ENCODE measurements at regions not wholly inside any gene's neighbourhood (a gene's known extent, or its start where the extent isn't known, plus 50 kb on each side); places are given as distances from the start of the nearest gene placed in this dataset.

- CTCF ChIA-PET = interaction anchor here (1.3 to 1.5 kb wide), 2 partner anchors 8 to 28 kb away, joined by 3 to 5 read pairs; no protein-coding TSS in a partner anchor
- ATAC-seq (no peak), DNase-seq (no peak)
- Mint-ChIP-seq H3K9me3 (no peaks in the 10 kb centered on the region), H3K27ac (no peak overlapping the region), H3K4me1 (ENCODE audit: low read depth) (no peaks in the 10 kb centered on the region), H3K4me3 (no peak overlapping the region), H3K36me3 (ENCODE audit: low read depth) (no peaks in the 10 kb centered on the region), H3K27me3 (peaks cover 12% of the 10 kb centered on the region)
- POLR2A ChIA-PET = no interaction called here
- intact Hi-C loops (cut with micrococcal nuclease) = no loop called here
- no peak for TF ChIP-seq CTCF (IDR thresholded peaks at IDR 0.05)
Observed at GRCh38 chr11:32015427-32015826, 75.4 kb upstream of the RCN1 start.

GRCh38 chr11:32013603-32014002 is 77.3 kb upstream of the RCN1 start:
- CTCF ChIA-PET = interaction anchor here (1.5 kb wide), 1 partner anchor 10 kb away, joined by 3 read pairs; no protein-coding TSS in a partner anchor
- no peaks in the 10 kb centered on the region for H3K4me1 Mint-ChIP-seq (ENCODE audit: low read depth)
- intact Hi-C loops (cut with micrococcal nuclease) = no loop called here
- no peaks in the 10 kb centered on the region for H3K9me3 Mint-ChIP-seq
- ATAC-seq = no peak
- no peak overlapping the region for H3K4me3 Mint-ChIP-seq
- DNase-seq = no peak
- no peak for TF ChIP-seq CTCF (IDR thresholded peaks at IDR 0.05)
- no peak overlapping the region for H3K27ac Mint-ChIP-seq
- H3K27me3 Mint-ChIP-seq = peaks cover 17% of the 10 kb centered on the region
- POLR2A ChIA-PET = no interaction called here
- H3K36me3 Mint-ChIP-seq (ENCODE audit: low read depth) = no peaks in the 10 kb centered on the region

- ChIA-PET CTCF (no interaction called here), POLR2A (no interaction called here)
- no peak for TF ChIP-seq CTCF (IDR thresholded peaks at IDR 0.05)
- intact Hi-C loops (cut with micrococcal nuclease) = no loop called here
- Mint-ChIP-seq H3K27ac (no peak overlapping the region), H3K36me3 (ENCODE audit: low read depth) (no peaks in the 10 kb centered on the region), H3K27me3 (peaks cover 20% of the 10 kb centered on the region), H3K9me3 (no peaks in the 10 kb centered on the region), H3K4me3 (no peak overlapping the region), H3K4me1 (ENCODE audit: low read depth) (no peaks in the 10 kb centered on the region)
- ATAC-seq = no peak
- DNase-seq = no peak
Observed at GRCh38 chr11:32012049-32012448, 78.8 kb upstream of the RCN1 start.

GRCh38 chr11:32008880-32009551 is 81.9 kb upstream of the RCN1 start:
- H3K9me3 Mint-ChIP-seq = no peaks in the 10 kb centered on the region
- TF ChIP-seq CTCF (IDR thresholded peaks at IDR 0.05) = no peak
- ChIA-PET CTCF (no interaction called here), POLR2A (interaction anchor here (0.6 kb wide), 1 partner anchor 15 kb away, joined by 3 read pairs; no protein-coding TSS in a partner anchor)
- peaks cover 23% of the 10 kb centered on the region for H3K27me3 Mint-ChIP-seq
- H3K4me3 Mint-ChIP-seq = no peak overlapping the region
- no peak overlapping the region for H3K27ac Mint-ChIP-seq
- H3K4me1 Mint-ChIP-seq (ENCODE audit: low read depth) = no peaks in the 10 kb centered on the region
- DNase-seq (no peak), ATAC-seq (no peak)
- no peaks in the 10 kb centered on the region for H3K36me3 Mint-ChIP-seq (ENCODE audit: low read depth)
- intact Hi-C loops (cut with micrococcal nuclease) = no loop called here

GRCh38 chr11:32006799-32007388 is 84.0 kb upstream of the RCN1 start:
- peak; percentile 64 for TF ChIP-seq CTCF (IDR thresholded peaks at IDR 0.05)
- intact Hi-C loops (cut with micrococcal nuclease) = no loop called here
- no peaks in the 10 kb centered on the region for H3K36me3 Mint-ChIP-seq (ENCODE audit: low read depth)
- no peak overlapping the region for H3K4me3 Mint-ChIP-seq
- DNase-seq = peak; percentile 33
- ChIA-PET POLR2A (no interaction called here), CTCF (interaction anchor here (0.5 to 1.4 kb wide), 20 partner anchors 9 to 770 kb away, joined by 3 to 8 read pairs (median 4); no protein-coding TSS in a partner anchor)
- peaks cover 20% of the 10 kb centered on the region for H3K27me3 Mint-ChIP-seq
- H3K27ac Mint-ChIP-seq = no peak overlapping the region
- no peaks in the 10 kb centered on the region for H3K9me3 Mint-ChIP-seq
- ATAC-seq = no peak
- H3K4me1 Mint-ChIP-seq (ENCODE audit: low read depth) = no peaks in the 10 kb centered on the region
